ENCODE measurements at regions not wholly inside any gene's neighbourhood (a gene's known extent, or its start where the extent isn't known, plus 50 kb on each side); places are given as distances from the start of the nearest gene placed in this dataset.
"Not testable (repeated sequence)": the region's sequence is repeated elsewhere in the genome, so short reads cannot be mapped to it uniquely, and the experiment has no call there.

- H3K4me1 ChIP-seq; H3K27ac ChIP-seq; H3K9me3 ChIP-seq; H3K4me3 ChIP-seq; H3K27me3 ChIP-seq; H3K36me3 ChIP-seq; intact Hi-C loops (cut with DNase I; ENCODE audit: low total_unique reads); DNase-seq: not testable (repeated sequence)
These were observed 80.8 kb upstream of the GOLGA6L4 start for GRCh38 chr15:84154787-84155186.

GRCh38 chr15:84155792-84156587 lies 79.6 kb upstream of the GOLGA6L4 start:
- H3K36me3 ChIP-seq; H3K4me3 ChIP-seq; H3K27ac ChIP-seq; intact Hi-C loops (cut with DNase I; ENCODE audit: low total_unique reads); H3K27me3 ChIP-seq; DNase-seq; H3K9me3 ChIP-seq; H3K4me1 ChIP-seq: not testable (repeated sequence)

- H3K36me3 ChIP-seq; H3K27me3 ChIP-seq; H3K4me3 ChIP-seq; H3K27ac ChIP-seq; intact Hi-C loops (cut with DNase I; ENCODE audit: low total_unique reads); H3K4me1 ChIP-seq; H3K9me3 ChIP-seq; DNase-seq: not testable (repeated sequence)
These were observed 79.1 kb upstream of the GOLGA6L4 start for GRCh38 chr15:84156588-84156840.

- intact Hi-C loops (cut with DNase I; ENCODE audit: low total_unique reads); H3K4me1 ChIP-seq; DNase-seq; H3K9me3 ChIP-seq; H3K36me3 ChIP-seq; H3K27me3 ChIP-seq; H3K4me3 ChIP-seq; H3K27ac ChIP-seq: not testable (repeated sequence)
These were observed 78.4 kb upstream of the GOLGA6L4 start for GRCh38 chr15:84157056-84157632.

GRCh38 chr15:84157857-84158256 lies 77.7 kb upstream of the GOLGA6L4 start:
- H3K36me3 ChIP-seq; H3K27me3 ChIP-seq; H3K4me1 ChIP-seq; H3K9me3 ChIP-seq; H3K4me3 ChIP-seq; intact Hi-C loops (cut with DNase I; ENCODE audit: low total_unique reads); DNase-seq; H3K27ac ChIP-seq: not testable (repeated sequence)

- DNase-seq; H3K4me1 ChIP-seq; H3K36me3 ChIP-seq; H3K27ac ChIP-seq; H3K4me3 ChIP-seq; H3K9me3 ChIP-seq; intact Hi-C loops (cut with DNase I; ENCODE audit: low total_unique reads); H3K27me3 ChIP-seq: not testable (repeated sequence)
These were observed 76.0 kb upstream of the GOLGA6L4 start for GRCh38 chr15:84159346-84160269.

GRCh38 chr15:84164423-84165292 lies 70.9 kb upstream of the GOLGA6L4 start:
- H3K27ac ChIP-seq; H3K4me3 ChIP-seq; H3K9me3 ChIP-seq; H3K36me3 ChIP-seq; intact Hi-C loops (cut with DNase I; ENCODE audit: low total_unique reads); H3K4me1 ChIP-seq; H3K27me3 ChIP-seq; DNase-seq: not testable (repeated sequence)

- H3K27ac ChIP-seq; H3K27me3 ChIP-seq; intact Hi-C loops (cut with DNase I; ENCODE audit: low total_unique reads); H3K4me1 ChIP-seq; H3K4me3 ChIP-seq; DNase-seq; H3K36me3 ChIP-seq; H3K9me3 ChIP-seq: not testable (repeated sequence)
These were observed 65.5 kb upstream of the GOLGA6L4 start for GRCh38 chr15:84170029-84170428.

GRCh38 chr15:84173231-84173610 lies 62.4 kb upstream of the GOLGA6L4 start:
- peak; percentile 18 to 21 for DNase-seq
- H3K4me3 ChIP-seq; H3K9me3 ChIP-seq; H3K27me3 ChIP-seq; H3K4me1 ChIP-seq; H3K36me3 ChIP-seq; intact Hi-C loops (cut with DNase I; ENCODE audit: low total_unique reads): not testable (repeated sequence)
- H3K27ac ChIP-seq: peak overlapping the region; percentile 61 to 79

All from uterus (tissue), 3 donors.